CD4-positive, alpha-beta T cell treated with Interleukin-1 beta for 1 hour (primary cell): ENCODE measurements at regions not wholly inside any gene's neighbourhood (a gene's known extent, or its start where the extent isn't known, plus 50 kb on each side); places are given as distances from the start of the nearest gene placed in this dataset.

ENCODE experiments used
- DNase-seq, 2 donors: peaks; one replicate each; pipeline ENCODE4 v3.0.0-alpha.2; 2020 to 2022

GRCh38 chr6:92934625-92935024 lies 484.7 kb downstream of the EPHA7 start:
- DNase-seq: no peak

GRCh38 chr6:92930171-92930570 lies 489.2 kb downstream of the EPHA7 start:
- DNase-seq: no peak

GRCh38 chr6:92922216-92922806 lies 497.0 kb downstream of the EPHA7 start:
- no peak for DNase-seq

GRCh38 chr6:92915466-92915865 lies 503.9 kb downstream of the EPHA7 start:
- no peak for DNase-seq

GRCh38 chr6:92911301-92911700 lies 508.1 kb downstream of the EPHA7 start:
- no peak for DNase-seq

GRCh38 chr6:92910646-92911045 lies 508.7 kb downstream of the EPHA7 start:
- DNase-seq: no peak

GRCh38 chr6:92906385-92906784 lies 513.0 kb downstream of the EPHA7 start:
- DNase-seq: no peak

- DNase-seq: no peak
Measured at GRCh38 chr6:92893741-92894140, 525.6 kb downstream of the EPHA7 start.

GRCh38 chr6:92892626-92893170 lies 526.7 kb downstream of the EPHA7 start:
- no peak for DNase-seq

GRCh38 chr6:92888316-92888715 lies 531.0 kb downstream of the EPHA7 start:
- no peak for DNase-seq

- DNase-seq: no peak
Measured at GRCh38 chr6:92887871-92888270, 531.5 kb downstream of the EPHA7 start.

GRCh38 chr6:92879526-92879925 lies 539.8 kb downstream of the EPHA7 start:
- no peak for DNase-seq

GRCh38 chr6:92864966-92865555 lies 554.3 kb downstream of the EPHA7 start:
- DNase-seq: no peak

- DNase-seq: no peak
Measured at GRCh38 chr6:92849636-92850035, 569.7 kb downstream of the EPHA7 start.

GRCh38 chr6:92848901-92849300 lies 570.5 kb downstream of the EPHA7 start:
- DNase-seq: no peak

GRCh38 chr6:92848459-92848858 lies 570.9 kb downstream of the EPHA7 start:
- DNase-seq: no peak

- DNase-seq: no peak
Measured at GRCh38 chr6:92847988-92848387, 571.4 kb downstream of the EPHA7 start.

GRCh38 chr6:92840246-92840930 lies 579.0 kb downstream of the EPHA7 start:
- no peak for DNase-seq

GRCh38 chr6:92828788-92829187 lies 590.6 kb downstream of the EPHA7 start:
- no peak for DNase-seq

GRCh38 chr6:92827104-92827503 lies 592.3 kb downstream of the EPHA7 start:
- no peak for DNase-seq

GRCh38 chr6:92826633-92827032 lies 592.7 kb downstream of the EPHA7 start:
- no peak for DNase-seq

- no peak for DNase-seq
Measured at GRCh38 chr6:92822222-92822621, 597.1 kb downstream of the EPHA7 start.

GRCh38 chr6:92820601-92821000 lies 598.8 kb downstream of the EPHA7 start:
- DNase-seq: no peak

GRCh38 chr6:92810913-92811312 lies 608.4 kb downstream of the EPHA7 start:
- DNase-seq: no peak
